ENCODE measurements at regions not wholly inside any gene's neighbourhood (a gene's known extent, or its start where the extent isn't known, plus 50 kb on each side); places are given as distances from the start of the nearest gene placed in this dataset.

DNA sequence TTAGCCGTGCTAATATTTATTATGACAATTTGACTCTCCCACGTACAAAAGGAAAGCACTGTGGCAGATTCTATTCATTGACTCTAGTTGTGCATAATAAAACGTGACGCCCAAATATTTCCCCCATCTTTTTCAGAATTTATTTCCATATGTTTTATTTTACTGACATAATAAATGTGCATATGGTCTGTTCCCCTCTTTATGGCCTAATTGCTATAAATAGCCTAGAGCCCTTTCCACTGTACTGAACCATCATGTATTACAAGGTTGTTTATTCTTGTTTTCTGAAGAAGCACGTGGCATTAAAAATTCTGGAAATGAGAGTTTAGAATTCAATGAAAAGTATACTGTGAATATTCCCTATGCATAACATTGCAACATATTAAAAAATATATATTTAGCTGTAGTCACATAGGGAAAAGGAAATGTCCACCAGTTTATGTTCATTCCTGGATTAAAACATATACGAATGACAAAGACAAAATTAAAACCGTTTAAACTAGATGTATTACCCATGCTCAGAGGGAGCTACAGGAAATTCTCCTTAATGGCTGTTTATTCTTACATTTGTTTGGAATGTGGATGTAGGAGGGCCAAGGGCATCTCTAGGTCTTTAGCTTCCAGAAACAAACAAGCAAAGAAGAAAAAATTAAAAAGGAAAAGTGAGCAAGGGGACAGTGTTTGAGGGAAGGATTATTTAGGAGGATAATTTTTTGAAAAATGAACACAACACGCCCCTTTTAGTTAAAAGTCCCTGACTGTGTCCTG lies 122.1 kb upstream of the MMADHC start:
- no peak for DNase-seq
- intact Hi-C loops (cut with micrococcal nuclease), result no loop called here

DNA sequence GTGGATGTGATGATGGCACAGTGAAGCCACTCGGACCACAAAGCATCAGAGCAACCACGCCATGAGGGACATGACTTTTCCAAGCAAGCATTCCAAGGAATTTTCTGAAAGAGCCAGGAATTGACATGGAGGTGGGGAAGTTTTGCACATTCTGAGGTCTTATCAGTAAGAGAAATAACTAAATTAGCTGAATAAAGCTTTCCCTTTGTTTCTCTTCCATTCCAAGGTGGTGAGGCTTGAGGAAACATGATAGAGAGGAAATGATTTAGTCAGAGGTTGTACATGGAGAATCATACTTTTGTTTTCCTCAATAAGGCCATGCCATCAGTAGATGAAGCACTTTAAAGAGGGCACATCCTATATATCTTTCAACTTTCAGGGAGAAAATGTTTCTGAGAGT lies 115.7 kb upstream of the MMADHC start:
- H3K36me3 ChIP-seq (ENCODE audit: control insufficient read depth, insufficient read depth, low read length), result no peaks in the 10 kb centered on the region
- H3K4me3 ChIP-seq (ENCODE audit: low read length), result no peak overlapping the region
- H3K27me3 Mint-ChIP-seq (ENCODE audit: low read depth in 2 of 2), result no peaks in the 10 kb centered on the region
- no peak overlapping the region for H3K27ac Mint-ChIP-seq
- no peaks in the 10 kb centered on the region for H3K4me1 ChIP-seq (ENCODE audit: control insufficient read depth, insufficient read depth, low read length)
- TF ChIP-seq, protein P1, sequence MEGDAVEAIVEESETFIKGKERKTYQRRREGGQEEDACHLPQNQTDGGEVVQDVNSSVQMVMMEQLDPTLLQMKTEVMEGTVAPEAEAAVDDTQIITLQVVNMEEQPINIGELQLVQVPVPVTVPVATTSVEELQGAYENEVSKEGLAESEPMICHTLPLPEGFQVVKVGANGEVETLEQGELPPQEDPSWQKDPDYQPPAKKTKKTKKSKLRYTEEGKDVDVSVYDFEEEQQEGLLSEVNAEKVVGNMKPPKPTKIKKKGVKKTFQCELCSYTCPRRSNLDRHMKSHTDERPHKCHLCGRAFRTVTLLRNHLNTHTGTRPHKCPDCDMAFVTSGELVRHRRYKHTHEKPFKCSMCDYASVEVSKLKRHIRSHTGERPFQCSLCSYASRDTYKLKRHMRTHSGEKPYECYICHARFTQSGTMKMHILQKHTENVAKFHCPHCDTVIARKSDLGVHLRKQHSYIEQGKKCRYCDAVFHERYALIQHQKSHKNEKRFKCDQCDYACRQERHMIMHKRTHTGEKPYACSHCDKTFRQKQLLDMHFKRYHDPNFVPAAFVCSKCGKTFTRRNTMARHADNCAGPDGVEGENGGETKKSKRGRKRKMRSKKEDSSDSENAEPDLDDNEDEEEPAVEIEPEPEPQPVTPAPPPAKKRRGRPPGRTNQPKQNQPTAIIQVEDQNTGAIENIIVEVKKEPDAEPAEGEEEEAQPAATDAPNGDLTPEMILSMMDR (IDR thresholded peaks at IDR 0.05), result no peak
- DNase-seq (no peak), ATAC-seq (no peak)
- peaks cover 3 to 4% of the 10 kb centered on the region in 2 donors for H3K9me3 Mint-ChIP-seq
- H3K4me3 Mint-ChIP-seq, result no peak overlapping the region
- H3K27me3 ChIP-seq (ENCODE audit: control insufficient read depth, insufficient read depth, low read length), result no peaks in the 10 kb centered on the region
- intact Hi-C loops (cut with micrococcal nuclease), result no loop called here
- no peaks in the 10 kb centered on the region for H3K9me3 ChIP-seq (ENCODE audit: control insufficient read depth, insufficient read depth, low read length)
- WGBS (ENCODE audit: insufficient coverage), result 88% methylated on average over 2 of the region's 2 CpGs
- no peaks in the 10 kb centered on the region for H3K4me1 Mint-ChIP-seq
- no peak overlapping the region for H3K27ac ChIP-seq (ENCODE audit: low read length)
- H3K36me3 Mint-ChIP-seq, result no peaks in the 10 kb centered on the region

More for the DNA sequence above, 122.1 kb upstream of the MMADHC start:
- Mint-ChIP-seq H3K27me3 (ENCODE audit: low read depth in 2 of 2) (no peaks in the 10 kb centered on the region), H3K9me3 (peaks cover 0 to 9% of the 10 kb centered on the region in 2 donors), H3K4me1 (no peaks in the 10 kb centered on the region), H3K36me3 (no peaks in the 10 kb centered on the region), H3K4me3 (no peak overlapping the region), H3K27ac (no peak overlapping the region)
- no peaks in the 10 kb centered on the region for H3K27me3 ChIP-seq (ENCODE audit: control insufficient read depth, insufficient read depth, low read length)
- TF ChIP-seq, protein P1 (IDR thresholded peaks at IDR 0.05), result no peak
- WGBS (ENCODE audit: insufficient coverage), result 89% methylated on average over 4 of the region's 8 CpGs
- ATAC-seq, result no peak
- no peak overlapping the region for H3K27ac ChIP-seq (ENCODE audit: low read length)
- no peaks in the 10 kb centered on the region for H3K4me1 ChIP-seq (ENCODE audit: control insufficient read depth, insufficient read depth, low read length)
- H3K36me3 ChIP-seq (ENCODE audit: control insufficient read depth, insufficient read depth, low read length), result no peaks in the 10 kb centered on the region
- no peaks in the 10 kb centered on the region for H3K9me3 ChIP-seq (ENCODE audit: control insufficient read depth, insufficient read depth, low read length)
- H3K4me3 ChIP-seq (ENCODE audit: low read length), result no peak overlapping the region

DNA sequence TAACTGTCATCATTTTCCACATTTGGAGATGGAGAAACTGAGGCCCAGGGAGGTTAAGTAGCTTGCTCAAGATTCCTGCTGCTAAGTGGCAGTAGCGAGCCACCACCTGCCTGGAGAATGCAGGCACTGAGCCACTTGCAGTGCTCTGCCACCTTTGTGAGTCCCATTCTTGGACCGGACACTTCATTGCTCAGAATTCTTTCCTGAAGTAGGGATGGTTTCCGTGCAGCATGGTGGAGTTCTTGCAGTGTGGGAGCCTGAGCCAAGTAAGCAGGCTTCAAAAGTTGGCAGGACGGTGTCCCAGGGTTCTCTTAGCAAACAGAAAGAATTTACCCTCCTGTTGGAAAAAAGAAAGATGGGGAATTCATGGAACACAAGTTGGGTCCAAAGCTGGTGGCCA lies 115.0 kb upstream of the MMADHC start:
- WGBS (ENCODE audit: insufficient coverage), result 83% methylated on average over 4 of the region's 4 CpGs
- H3K27me3 ChIP-seq (ENCODE audit: control insufficient read depth, insufficient read depth, low read length), result no peaks in the 10 kb centered on the region
- intact Hi-C loops (cut with micrococcal nuclease), result no loop called here
- Mint-ChIP-seq H3K27me3 (ENCODE audit: low read depth in 2 of 2) (no peaks in the 10 kb centered on the region), H3K4me1 (no peaks in the 10 kb centered on the region), H3K27ac (no peak overlapping the region), H3K4me3 (no peak overlapping the region), H3K36me3 (no peaks in the 10 kb centered on the region), H3K9me3 (peaks cover 4 to 5% of the 10 kb centered on the region in 2 donors)
- DNase-seq (no peak), ATAC-seq (no peak)
- TF ChIP-seq, protein P1 (IDR thresholded peaks at IDR 0.05), result no peak
- H3K9me3 ChIP-seq (ENCODE audit: control insufficient read depth, insufficient read depth, low read length), result no peaks in the 10 kb centered on the region
- H3K36me3 ChIP-seq (ENCODE audit: control insufficient read depth, insufficient read depth, low read length), result no peaks in the 10 kb centered on the region
- no peaks in the 10 kb centered on the region for H3K4me1 ChIP-seq (ENCODE audit: control insufficient read depth, insufficient read depth, low read length)
- H3K27ac ChIP-seq (ENCODE audit: low read length), result no peak overlapping the region
- no peak overlapping the region for H3K4me3 ChIP-seq (ENCODE audit: low read length)

DNA sequence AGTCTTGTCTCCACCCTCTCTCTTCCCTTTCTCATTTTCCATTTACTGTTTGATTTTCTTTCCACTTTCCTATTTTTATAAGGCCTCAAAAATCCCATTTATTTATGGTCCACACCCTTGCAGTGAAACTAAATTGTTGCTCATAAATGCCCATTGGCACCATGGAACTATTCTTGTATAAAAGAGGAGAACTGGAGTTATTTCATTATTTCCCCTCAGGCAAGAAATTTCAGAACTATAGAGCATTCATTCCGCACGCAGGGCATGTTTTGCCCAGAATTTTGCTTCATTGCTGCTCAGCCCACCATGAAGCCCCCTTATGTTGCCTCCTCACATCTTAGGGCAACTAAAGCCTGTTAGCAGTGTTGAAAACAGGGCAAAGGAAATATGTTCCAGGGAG lies 113.7 kb upstream of the MMADHC start:
- ATAC-seq (no peak), DNase-seq (no peak)
- H3K4me3 Mint-ChIP-seq, result no peak overlapping the region
- H3K36me3 Mint-ChIP-seq, result no peaks in the 10 kb centered on the region
- no peaks in the 10 kb centered on the region for H3K9me3 ChIP-seq (ENCODE audit: control insufficient read depth, insufficient read depth, low read length)
- H3K4me1 Mint-ChIP-seq, result no peaks in the 10 kb centered on the region
- intact Hi-C loops (cut with micrococcal nuclease), result no loop called here
- peaks cover 5% of the 10 kb centered on the region in 2 donors for H3K9me3 Mint-ChIP-seq
- TF ChIP-seq, protein P1 (IDR thresholded peaks at IDR 0.05), result no peak
- no peaks in the 10 kb centered on the region for H3K27me3 Mint-ChIP-seq (ENCODE audit: low read depth in 2 of 2)
- no peak overlapping the region for H3K27ac ChIP-seq (ENCODE audit: low read length)
- 100% methylated on average over 2 of the region's 2 CpGs for WGBS (ENCODE audit: insufficient coverage)
- H3K36me3 ChIP-seq (ENCODE audit: control insufficient read depth, insufficient read depth, low read length), result no peaks in the 10 kb centered on the region
- no peaks in the 10 kb centered on the region for H3K4me1 ChIP-seq (ENCODE audit: control insufficient read depth, insufficient read depth, low read length)
- H3K4me3 ChIP-seq (ENCODE audit: low read length), result no peak overlapping the region
- H3K27ac Mint-ChIP-seq, result no peak overlapping the region
- H3K27me3 ChIP-seq (ENCODE audit: control insufficient read depth, insufficient read depth, low read length), result no peaks in the 10 kb centered on the region
